AG04449 (cell line): ENCODE measurements at regions not wholly inside any gene's neighbourhood (a gene's known extent, or its start where the extent isn't known, plus 50 kb on each side); places are given as distances from the start of the nearest gene placed in this dataset.

ENCODE experiments used
- CTCF ChIA-PET: fragments of 350-600 bp; formaldehyde crosslinking; extraction: SDS; loops from one replicate; lab custom pipeline; 2021; ENCODE audit warnings: antibody characterized with exemption; lab: Yijun Ruan, JAX
- POLR2A ChIA-PET: fragments of 400-600, 350-600 bp; formaldehyde crosslinking; extraction: SDS; loops from one replicate; lab custom pipeline; 2020; ENCODE audit warnings: antibody characterized with exemption, inconsistent platforms; lab: Yijun Ruan, JAX
- DNase-seq: peaks from one replicate; pipeline ENCODE4 v3.0.0-alpha.2; 2010; ENCODE audit warnings: low read depth, low spot score
- H3K4me3 ChIP-seq: 2 replicates; pipeline ENCODE4 v1.5.1; 2011; ENCODE audit warnings: low read depth, mild to moderate bottlenecking, control low read depth, low read length
- CTCF ChIP-seq: IDR thresholded peaks from one replicate; pipeline ENCODE4 v1.5.1; 2011; ENCODE audit warnings: mild to moderate bottlenecking, moderate library complexity, low read length, control low read depth, inconsistent platforms; ENCODE audit not compliant: insufficient read depth; ENCODE audit errors: missing control alignments

DNA sequence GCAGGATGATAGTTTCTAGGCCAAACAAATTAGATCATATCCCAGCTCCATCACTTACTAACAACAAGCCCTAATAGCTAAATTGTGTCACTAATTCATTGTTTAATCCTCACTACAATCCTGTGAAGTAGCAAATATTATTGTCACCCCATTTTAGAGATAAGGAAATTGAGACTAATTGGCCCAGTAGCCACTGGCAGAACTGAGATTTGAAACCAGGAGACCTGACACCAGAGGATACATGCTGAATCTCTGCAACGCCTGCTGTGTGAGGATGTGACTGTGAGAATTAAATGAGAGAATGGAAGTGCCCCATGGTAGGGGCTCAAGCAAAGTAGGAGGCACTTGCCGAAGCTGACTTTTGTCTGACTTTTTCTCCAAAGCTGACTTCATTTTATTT lies 124.3 kb upstream of the CITED2 start:
- TF ChIP-seq CTCF, result no peak
- H3K4me3 ChIP-seq, result no peak overlapping the region
- ChIA-PET CTCF (no interaction called here), POLR2A (no interaction called here)
- no peak for DNase-seq

DNA sequence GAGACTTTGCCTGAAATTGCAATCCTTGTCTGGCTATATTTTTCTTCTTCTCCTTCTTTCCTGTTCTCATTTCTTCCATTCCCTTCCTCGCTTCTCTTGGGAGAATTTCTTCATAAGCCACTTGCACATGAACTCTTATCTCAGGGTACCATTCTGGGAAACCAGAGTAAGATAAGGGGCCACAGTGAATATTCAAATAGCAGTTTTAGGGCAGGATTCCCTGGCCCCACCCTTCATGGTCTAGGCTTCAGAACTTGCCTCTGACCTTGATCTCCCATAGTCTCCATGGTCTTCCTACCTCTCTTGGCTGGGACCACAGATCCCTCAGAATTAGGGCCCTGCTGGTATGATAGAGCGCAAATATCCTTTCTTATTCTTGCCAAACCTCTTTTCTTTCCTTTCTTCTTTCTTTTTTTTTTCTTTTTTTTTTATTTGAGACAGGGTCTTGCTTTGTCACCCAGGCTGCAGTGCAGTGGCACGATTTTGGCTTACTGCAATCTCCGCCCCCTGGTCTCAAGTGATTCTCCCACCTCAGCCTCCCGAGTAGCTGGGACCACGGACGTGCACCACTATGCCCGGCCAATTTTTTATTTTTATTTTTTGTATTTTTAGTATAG lies 123.0 kb upstream of the CITED2 start:
- ChIA-PET POLR2A (no interaction called here), CTCF (no interaction called here)
- no peak for TF ChIP-seq CTCF
- no peak overlapping the region for H3K4me3 ChIP-seq
- no peak for DNase-seq

- ChIA-PET POLR2A (no interaction called here), CTCF (no interaction called here)
- H3K4me3 ChIP-seq, result no peak overlapping the region
- no peak for DNase-seq
- no peak for TF ChIP-seq CTCF
Observed at GRCh38 chr6:139496654-139497344, 122.4 kb upstream of the CITED2 start.

- H3K4me3 ChIP-seq, result no peak overlapping the region
- POLR2A ChIA-PET, result no interaction called here
- CTCF ChIA-PET, result no interaction called here
- no peak for TF ChIP-seq CTCF
- DNase-seq, result no peak
Observed at GRCh38 chr6:139494376-139494990, 120.0 kb upstream of the CITED2 start.

DNA sequence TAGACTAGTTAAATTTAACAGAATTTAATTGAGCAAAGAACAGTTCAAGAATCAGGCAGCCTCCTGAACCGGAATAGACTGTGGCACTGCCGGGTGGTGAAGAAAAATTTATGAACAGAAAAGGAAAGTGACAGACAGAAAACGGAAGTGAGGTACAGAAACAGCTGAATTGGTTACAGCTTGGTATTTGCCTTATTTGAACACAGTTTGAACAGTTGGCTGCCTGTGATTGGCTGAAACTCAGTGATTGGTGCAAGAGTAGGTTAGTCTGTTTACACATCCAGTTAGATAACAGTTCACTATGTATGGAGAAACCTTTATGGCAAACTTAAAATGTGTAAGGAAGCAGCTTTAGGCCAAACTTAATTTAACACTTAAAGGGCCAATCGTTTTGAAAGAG lies 116.0 kb upstream of the CITED2 start:
- H3K4me3 ChIP-seq, result no peak overlapping the region
- TF ChIP-seq CTCF, result no peak
- ChIA-PET POLR2A (no interaction called here), CTCF (no interaction called here)
- DNase-seq, result no peak

DNA sequence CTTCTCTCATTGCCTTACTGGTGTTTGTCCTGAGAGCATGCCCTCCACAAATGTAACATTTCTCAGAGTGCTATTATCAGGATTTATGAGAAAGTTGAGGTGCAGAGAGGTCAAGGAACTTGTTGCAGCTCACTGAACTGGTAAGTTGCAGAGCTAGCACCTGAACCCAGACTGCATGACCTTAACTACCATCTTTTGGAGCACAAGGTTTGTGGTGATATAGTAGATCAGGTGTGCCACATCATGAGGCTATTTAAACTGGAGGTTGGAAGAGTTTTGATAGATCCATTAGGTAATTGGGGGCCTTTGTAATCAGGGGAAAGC lies 112.0 kb upstream of the CITED2 start:
- POLR2A ChIA-PET, result no interaction called here
- CTCF ChIA-PET, result interaction anchor here (1.5 kb wide), 1 partner anchor 13 kb away, joined by 6 read pairs; no protein-coding TSS in a partner anchor

More for the DNA sequence above, 112.0 kb upstream of the CITED2 start:
- no peak overlapping the region for H3K4me3 ChIP-seq
- DNase-seq, result no peak
- TF ChIP-seq CTCF, result no peak
